PC-9 (cell line): ENCODE measurements at regions not wholly inside any gene's neighbourhood (a gene's known extent, or its start where the extent isn't known, plus 50 kb on each side); places are given as distances from the start of the nearest gene placed in this dataset.

Experiments used
- BruUV-seq: library from RNA; stranded (reverse); fragments of 400-500 nt; replicated peaks from 2 replicates; lab custom pipeline; 2021; lab: Mats Ljungman, UMichigan
- CTCF ChIA-PET: fragments of 300-600 bp; sonication (Branson Sonifier 250); formaldehyde crosslinking; loops from one replicate; lab custom pipeline; 2022; ENCODE audit warnings: antibody characterized with exemption; lab: Charles Lee
- POLR2A ChIA-PET: fragments of 300-600 bp; sonication (Branson Sonifier 250); formaldehyde crosslinking; loops from one replicate; lab custom pipeline; 2022; ENCODE audit warnings: antibody characterized with exemption; ENCODE audit not compliant: unreplicated experiment; lab: Charles Lee
- DNase-seq, 2 experiments: peaks; one replicate each; pipeline versions ENCODE4 v3.0.0 to v3.0.0-alpha.2; 2015 to 2022; ENCODE audit warnings: mixed read lengths in 1 of 2
- H2AFZ ChIP-seq: fragments of 200-600 bp; sonication (generic); 2 replicates; pipeline ENCODE4 v1.8.1; 2017; ENCODE audit warnings: antibody characterized with exemption
- H3F3A ChIP-seq: fragments of 200-600 bp; sonication (generic); 2 replicates; pipeline ENCODE4 v1.8.1; 2017; ENCODE audit warnings: antibody characterized with exemption, mild to moderate bottlenecking, low read depth; ENCODE audit not compliant: insufficient read depth
- H3K27ac ChIP-seq: fragments of 200-600 bp; sonication (generic); 2 replicates; pipeline ENCODE4 v1.6.1; 2016; ENCODE audit warnings: mixed run types
- H3K27me3 ChIP-seq: fragments of 200-600 bp; sonication (generic); 2 replicates; pipeline ENCODE4 v1.6.1; 2016; ENCODE audit warnings: low read depth, mixed run types; ENCODE audit not compliant: insufficient read depth
- H3K36me3 ChIP-seq: fragments of 200-600 bp; sonication (generic); 2 replicates; pipeline ENCODE4 v1.6.1; 2016; ENCODE audit warnings: low read depth, mixed run types
- H3K4me1 ChIP-seq: fragments of 200-600 bp; sonication (generic); replicated peaks from 2 replicates; pipeline ENCODE4 v1.6.1; 2016; ENCODE audit warnings: mixed run types; ENCODE audit not compliant: insufficient read depth
- H3K4me2 ChIP-seq: fragments of 200-600 bp; sonication (generic); 2 replicates; pipeline ENCODE4 v1.6.1; 2017; ENCODE audit warnings: mixed run types
- H3K4me3 ChIP-seq: fragments of 200-600 bp; sonication (generic); 2 replicates; pipeline ENCODE4 v1.6.1; 2016; ENCODE audit warnings: mixed run types
- H3K79me2 ChIP-seq: fragments of 200-600 bp; sonication (generic); 2 replicates; pipeline ENCODE4 v1.6.1; 2017; ENCODE audit warnings: low read depth, mixed run types
- H3K9me2 ChIP-seq: fragments of 200-600 bp; sonication (generic); 2 replicates; pipeline ENCODE4 v1.8.1; 2017; ENCODE audit warnings: mild to moderate bottlenecking; ENCODE audit not compliant: insufficient read depth
- H3K9me3 ChIP-seq: fragments of 200-600 bp; sonication (generic); 2 replicates; pipeline ENCODE4 v1.8.1; 2016; ENCODE audit warnings: low read depth; ENCODE audit not compliant: insufficient read depth
- H4K20me1 ChIP-seq: fragments of 200-600 bp; sonication (generic); 2 replicates; pipeline ENCODE4 v1.8.1; 2017; ENCODE audit not compliant: insufficient read depth
- CTCF ChIP-seq: fragments of 200-600 bp; sonication (generic); conservative IDR thresholded peaks from 2 replicates; pipeline ENCODE4 v1.6.1; 2017; ENCODE audit warnings: mixed run types, antibody characterized with exemption, mild to moderate bottlenecking, moderate library complexity
- EZH2 ChIP-seq: fragments of 200-600 bp; sonication (generic); IDR thresholded peaks from 2 replicates; pipeline ENCODE4 v1.8.0; 2017; ENCODE audit warnings: antibody characterized with exemption, low read depth
- intact Hi-C: fragments of 100-400 bp; cut with micrococcal nuclease; formaldehyde crosslinking; loops from one replicate; pipeline ENCODE4 v1.10.0; 2022; ENCODE audit not compliant: unreplicated experiment

- Histone ChIP-seq H3K9me3 (no peaks in the 10 kb centered on the region), H3K79me2 (no peaks in the 10 kb centered on the region), H3K36me3 (no peaks in the 10 kb centered on the region), H4K20me1 (no peaks in the 10 kb centered on the region), H3K4me1 (no peaks in the 10 kb centered on the region), H2AFZ (no peak overlapping the region), H3F3A (no peaks in the 10 kb centered on the region), H3K27ac (no peak overlapping the region), H3K27me3 (no peaks in the 10 kb centered on the region; the same call in none of the 2 replicates), H3K4me3 (no peak overlapping the region), H3K9me2 (no peaks in the 10 kb centered on the region), H3K4me2 (no peak overlapping the region)
- no TSS peak for BruUV-seq
- POLR2A ChIA-PET = no interaction called here
- intact Hi-C loops = no loop called here
- CTCF ChIA-PET = no interaction called here
- TF ChIP-seq CTCF = no peak
- no peak for TF ChIP-seq EZH2
- no peak for DNase-seq
Measured at GRCh38 chr21:40905251-40905650, 58.3 kb upstream of the DSCAM start.

- Histone ChIP-seq H4K20me1 (no peaks in the 10 kb centered on the region), H3K4me3 (no peak overlapping the region), H3K36me3 (no peaks in the 10 kb centered on the region), H3K4me1 (no peaks in the 10 kb centered on the region), H3F3A (no peaks in the 10 kb centered on the region), H3K9me2 (no peaks in the 10 kb centered on the region), H3K27me3 (no peaks in the 10 kb centered on the region), H3K9me3 (no peaks in the 10 kb centered on the region), H2AFZ (no peak overlapping the region), H3K27ac (no peak overlapping the region), H3K79me2 (no peaks in the 10 kb centered on the region), H3K4me2 (no peak overlapping the region)
- no TSS peak for BruUV-seq
- TF ChIP-seq EZH2 = no peak
- TF ChIP-seq CTCF = no peak
- intact Hi-C loops = no loop called here
- POLR2A ChIA-PET = no interaction called here
- CTCF ChIA-PET = no interaction called here
- DNase-seq = no peak
Measured at GRCh38 chr21:40912375-40912774, 65.4 kb upstream of the DSCAM start.

GRCh38 chr21:40915114-40915513 lies 68.2 kb upstream of the DSCAM start:
- Histone ChIP-seq H4K20me1 (no peaks in the 10 kb centered on the region), H3K36me3 (no peaks in the 10 kb centered on the region), H3K27me3 (no peaks in the 10 kb centered on the region), H3K9me3 (no peaks in the 10 kb centered on the region), H2AFZ (no peak overlapping the region), H3K79me2 (no peaks in the 10 kb centered on the region), H3K4me2 (no peak overlapping the region), H3F3A (no peaks in the 10 kb centered on the region), H3K9me2 (no peaks in the 10 kb centered on the region), H3K4me1 (no peaks in the 10 kb centered on the region), H3K4me3 (no peak overlapping the region), H3K27ac (no peak overlapping the region)
- CTCF ChIA-PET = no interaction called here
- intact Hi-C loops = no loop called here
- no peak for DNase-seq
- no TSS peak for BruUV-seq
- TF ChIP-seq EZH2 (no peak), CTCF (no peak)
- POLR2A ChIA-PET = no interaction called here
